HG03378 (cell line): ENCODE measurements at regions not wholly inside any gene's neighbourhood (a gene's known extent, or its start where the extent isn't known, plus 50 kb on each side); places are given as distances from the start of the nearest gene placed in this dataset.

Experiments used
- ATAC-seq: cut with Tn5 transposase; IDR thresholded peaks from one replicate; pipeline ENCODE4 v1.9.1; 2021; ENCODE audit warnings: mild to moderate bottlenecking, moderate library complexity; ENCODE audit not compliant: unreplicated experiment

- ATAC-seq: no peak
Measured at GRCh38 chr6:45791211-45792168, 224.2 kb downstream of the CLIC5 start.

GRCh38 chr6:45789238-45789637, 226.4 kb downstream of the CLIC5 start:
- no peak for ATAC-seq

GRCh38 chr6:45787384-45787783, 228.3 kb downstream of the CLIC5 start:
- no peak for ATAC-seq

GRCh38 chr6:45786355-45786781, 229.3 kb downstream of the CLIC5 start:
- no peak for ATAC-seq

- no peak for ATAC-seq
Measured at GRCh38 chr6:45784250-45784649, 231.4 kb downstream of the CLIC5 start.

- ATAC-seq: no peak
Measured at GRCh38 chr6:45783716-45784115, 231.9 kb downstream of the CLIC5 start.

- ATAC-seq: no peak
Measured at GRCh38 chr6:45781890-45782289, 233.8 kb downstream of the CLIC5 start.

- ATAC-seq: no peak
Measured at GRCh38 chr6:45780523-45780922, 235.1 kb downstream of the CLIC5 start.

GRCh38 chr6:45775026-45775697, 240.5 kb downstream of the CLIC5 start:
- ATAC-seq: no peak

GRCh38 chr6:45773906-45774305, 241.8 kb downstream of the CLIC5 start:
- no peak for ATAC-seq

- ATAC-seq: no peak
Measured at GRCh38 chr6:45772886-45773495, 242.7 kb downstream of the CLIC5 start.

- ATAC-seq: no peak
Measured at GRCh38 chr6:45772051-45772450, 243.6 kb downstream of the CLIC5 start.

- no peak for ATAC-seq
Measured at GRCh38 chr6:45763281-45763680, 252.4 kb downstream of the CLIC5 start.

- no peak for ATAC-seq
Measured at GRCh38 chr6:45759472-45759810, 256.2 kb downstream of the CLIC5 start.

GRCh38 chr6:45758787-45759471, 256.7 kb downstream of the CLIC5 start:
- ATAC-seq: no peak

- no peak for ATAC-seq
Measured at GRCh38 chr6:45757443-45758130, 258.1 kb downstream of the CLIC5 start.

- ATAC-seq: no peak
Measured at GRCh38 chr6:45756606-45757005, 259.1 kb downstream of the CLIC5 start.

- ATAC-seq: no peak
Measured at GRCh38 chr6:45754432-45754831, 261.2 kb downstream of the CLIC5 start.

GRCh38 chr6:45746046-45746445, 269.6 kb downstream of the CLIC5 start:
- no peak for ATAC-seq

GRCh38 chr6:45743028-45743615, 272.5 kb downstream of the CLIC5 start:
- ATAC-seq: no peak
